Epithelial cell of esophagus (primary cell): ENCODE measurements at regions not wholly inside any gene's neighbourhood (a gene's known extent, or its start where the extent isn't known, plus 50 kb on each side); places are given as distances from the start of the nearest gene placed in this dataset.
"Not testable (repeated sequence)": the region's sequence is repeated elsewhere in the genome, so short reads cannot be mapped to it uniquely, and the experiment has no call there.

Experiments
- DNase-seq: peaks from one replicate; pipeline ENCODE4 v3.0.0; 2010; ENCODE audit warnings: low read depth
- H3K4me3 ChIP-seq: 2 replicates; pipeline ENCODE4 v1.5.1; 2011; ENCODE audit warnings: mild to moderate bottlenecking, low read length, control low read depth
- TF ChIP-seq, protein P1 (sequence below): IDR thresholded peaks from 2 replicates; pipeline ENCODE4 v1.5.1; 2011; ENCODE audit warnings: low read depth, mild to moderate bottlenecking, low read length, control low read depth, inconsistent platforms; ENCODE audit not compliant: insufficient read depth; ENCODE audit errors: missing control alignments

DNA sequence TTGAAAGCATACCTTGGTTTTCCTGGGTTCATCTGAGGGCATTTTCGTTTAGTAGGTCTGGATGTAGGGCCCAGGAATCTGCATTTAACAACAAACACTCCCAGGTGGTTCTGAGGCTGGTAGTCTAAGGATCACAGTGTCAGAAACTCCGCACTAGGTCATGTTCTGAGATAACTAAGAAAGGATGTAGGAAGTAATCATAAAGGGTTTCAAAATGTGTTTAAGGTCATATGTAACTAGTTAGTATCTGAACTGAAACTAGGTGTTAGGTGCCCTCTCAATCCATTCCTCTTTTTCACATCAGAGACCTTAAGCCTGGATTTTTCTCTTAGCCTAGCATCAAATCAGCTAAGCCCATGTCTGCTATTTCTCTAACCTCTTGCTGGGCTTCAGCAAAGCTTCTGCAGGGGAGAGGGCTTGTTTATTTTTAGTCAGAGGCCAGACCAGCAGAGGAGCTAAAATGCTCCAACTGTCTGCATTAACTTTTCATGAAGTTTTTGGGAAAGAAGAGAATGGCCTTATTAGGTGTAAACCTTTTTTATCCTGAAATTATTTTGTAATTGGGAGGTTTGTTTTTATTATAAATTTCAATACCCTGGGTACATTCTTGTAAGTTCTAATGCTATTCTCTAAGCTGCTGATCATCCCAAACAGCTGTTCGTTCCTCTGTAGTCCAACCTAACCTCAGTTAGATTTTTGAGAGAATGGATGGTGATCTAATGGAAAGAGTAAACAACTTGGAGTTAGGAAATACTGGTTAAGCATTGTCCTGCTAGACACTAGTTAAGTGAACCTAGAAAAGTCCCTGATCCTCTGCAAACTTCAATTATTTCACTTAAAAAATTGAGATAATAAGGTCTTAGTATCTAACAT lies 262.8 kb upstream of the RFC3 start:
- DNase-seq: no peak
- TF ChIP-seq, protein P1, sequence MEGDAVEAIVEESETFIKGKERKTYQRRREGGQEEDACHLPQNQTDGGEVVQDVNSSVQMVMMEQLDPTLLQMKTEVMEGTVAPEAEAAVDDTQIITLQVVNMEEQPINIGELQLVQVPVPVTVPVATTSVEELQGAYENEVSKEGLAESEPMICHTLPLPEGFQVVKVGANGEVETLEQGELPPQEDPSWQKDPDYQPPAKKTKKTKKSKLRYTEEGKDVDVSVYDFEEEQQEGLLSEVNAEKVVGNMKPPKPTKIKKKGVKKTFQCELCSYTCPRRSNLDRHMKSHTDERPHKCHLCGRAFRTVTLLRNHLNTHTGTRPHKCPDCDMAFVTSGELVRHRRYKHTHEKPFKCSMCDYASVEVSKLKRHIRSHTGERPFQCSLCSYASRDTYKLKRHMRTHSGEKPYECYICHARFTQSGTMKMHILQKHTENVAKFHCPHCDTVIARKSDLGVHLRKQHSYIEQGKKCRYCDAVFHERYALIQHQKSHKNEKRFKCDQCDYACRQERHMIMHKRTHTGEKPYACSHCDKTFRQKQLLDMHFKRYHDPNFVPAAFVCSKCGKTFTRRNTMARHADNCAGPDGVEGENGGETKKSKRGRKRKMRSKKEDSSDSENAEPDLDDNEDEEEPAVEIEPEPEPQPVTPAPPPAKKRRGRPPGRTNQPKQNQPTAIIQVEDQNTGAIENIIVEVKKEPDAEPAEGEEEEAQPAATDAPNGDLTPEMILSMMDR: no peak
- no peak overlapping the region for H3K4me3 ChIP-seq

GRCh38 chr13:33556828-33557227 lies 261.1 kb upstream of the RFC3 start:
- TF ChIP-seq, protein P1: no peak
- peak; percentile 80 for DNase-seq
- H3K4me3 ChIP-seq: no peak overlapping the region

GRCh38 chr13:33560726-33561125 lies 257.2 kb upstream of the RFC3 start:
- DNase-seq: no peak
- no peak overlapping the region for H3K4me3 ChIP-seq
- TF ChIP-seq, protein P1: no peak

GRCh38 chr13:33561627-33562026 lies 256.3 kb upstream of the RFC3 start:
- DNase-seq: no peak
- TF ChIP-seq, protein P1: no peak
- no peak overlapping the region for H3K4me3 ChIP-seq

DNA sequence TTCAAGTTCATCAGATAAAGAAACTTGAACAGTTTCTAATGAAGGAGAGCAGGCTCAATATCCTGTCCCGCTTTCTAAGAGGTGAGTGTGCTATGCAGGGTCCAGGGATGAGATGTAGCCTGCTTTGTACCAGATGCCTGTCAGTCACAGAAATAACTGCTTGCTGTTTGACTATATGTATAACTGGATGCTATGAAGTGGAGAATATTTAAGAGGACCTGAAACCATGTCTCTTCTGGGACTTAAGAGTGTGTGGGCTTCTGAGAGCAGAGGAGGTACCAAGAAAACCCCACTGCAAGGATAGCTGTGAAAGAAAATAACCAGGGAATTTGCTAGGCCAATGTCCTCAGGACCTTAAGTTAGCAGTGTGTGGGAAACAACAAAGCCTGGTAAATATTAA lies 246.3 kb upstream of the RFC3 start:
- no peak for DNase-seq
- H3K4me3 ChIP-seq: no peak overlapping the region
- TF ChIP-seq, protein P1: no peak

- not testable (repeated sequence) for H3K4me3 ChIP-seq, DNase-seq
Measured at GRCh38 chr13:33572322-33572721, 245.6 kb upstream of the RFC3 start.

DNA sequence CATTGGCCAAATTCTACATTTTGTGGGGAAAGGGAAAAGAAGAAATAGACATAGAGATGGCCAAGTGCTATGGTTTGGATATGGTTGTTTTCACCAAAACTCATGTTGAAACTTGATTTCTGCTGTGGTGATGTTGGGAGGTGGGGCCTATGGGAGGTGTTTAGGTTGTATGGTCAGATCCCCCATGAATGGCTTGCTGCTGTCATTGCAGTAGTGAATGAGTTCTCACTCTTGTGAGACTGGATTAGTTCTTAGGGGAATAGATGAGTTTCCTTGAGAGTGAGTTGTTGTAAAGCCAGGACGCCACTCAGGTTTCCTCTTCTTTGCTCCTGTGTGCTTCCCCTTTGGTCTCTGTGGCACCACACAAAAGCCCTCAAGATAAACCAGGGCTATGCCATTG lies 242.6 kb upstream of the RFC3 start:
- DNase-seq: no peak
- H3K4me3 ChIP-seq: no peak overlapping the region
- TF ChIP-seq, protein P1: no peak
